Suppressor macrophage (primary cell): ENCODE measurements at regions not wholly inside any gene's neighbourhood (a gene's known extent, or its start where the extent isn't known, plus 50 kb on each side); places are given as distances from the start of the nearest gene placed in this dataset.
A peak's percentile ranks its signal among the peaks of the same experiment; 100 is the strongest.
"Not testable (repeated sequence)": the region's sequence is repeated elsewhere in the genome, so short reads cannot be mapped to it uniquely, and the experiment has no call there.

Experiments
- DNase-seq, 4 experiments: peaks; one replicate each; pipeline ENCODE4 v3.0.0-alpha.2; 2020 to 2022

GRCh38 chr1:220475608-220476007, 52.3 kb upstream of the MARK1 start:
- DNase-seq: not testable (repeated sequence)

DNA sequence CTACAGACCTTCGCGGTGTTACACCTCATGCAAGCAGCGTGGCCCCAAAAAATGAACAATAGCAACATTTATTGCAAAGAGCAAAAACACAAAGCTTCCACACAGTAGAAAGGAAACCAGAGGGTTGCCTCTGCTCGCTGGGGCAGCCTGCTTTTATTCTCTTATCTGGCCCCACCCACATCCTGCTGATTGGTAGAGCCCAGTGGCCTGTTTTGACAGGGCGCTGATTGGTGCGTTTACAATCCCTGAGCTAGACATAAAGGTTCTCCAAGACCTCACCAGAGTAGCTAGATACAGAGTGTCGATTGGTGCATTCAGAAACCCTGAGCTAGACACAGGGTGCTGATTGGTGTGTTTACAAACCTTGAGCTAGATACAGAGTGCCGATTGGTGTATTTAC, 52.8 kb upstream of the MARK1 start:
- DNase-seq: not testable (repeated sequence)

- no peak for DNase-seq
These were observed 54.5 kb upstream of the MARK1 start for GRCh38 chr1:220473440-220473839.

DNA sequence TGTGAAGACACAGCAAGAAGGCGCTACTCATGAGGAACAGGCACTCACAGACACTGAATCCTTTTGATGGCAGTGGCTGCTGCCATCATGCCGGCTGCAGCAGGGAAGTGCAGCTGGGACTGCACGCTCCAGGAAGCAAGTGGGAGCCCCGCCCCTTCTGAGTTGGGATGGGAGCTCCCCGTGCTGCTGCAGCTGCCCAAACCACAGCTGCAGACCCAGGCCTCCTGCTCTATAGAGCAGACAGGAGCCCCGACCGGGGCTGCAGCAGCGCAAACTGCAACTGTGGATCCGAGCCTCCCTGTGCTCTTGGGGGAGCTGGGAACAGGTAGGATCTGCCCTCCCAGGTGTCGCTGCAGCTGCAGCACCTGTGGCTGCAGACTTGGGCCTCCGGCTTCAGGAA, 65.2 kb upstream of the MARK1 start:
- no peak for DNase-seq

DNA sequence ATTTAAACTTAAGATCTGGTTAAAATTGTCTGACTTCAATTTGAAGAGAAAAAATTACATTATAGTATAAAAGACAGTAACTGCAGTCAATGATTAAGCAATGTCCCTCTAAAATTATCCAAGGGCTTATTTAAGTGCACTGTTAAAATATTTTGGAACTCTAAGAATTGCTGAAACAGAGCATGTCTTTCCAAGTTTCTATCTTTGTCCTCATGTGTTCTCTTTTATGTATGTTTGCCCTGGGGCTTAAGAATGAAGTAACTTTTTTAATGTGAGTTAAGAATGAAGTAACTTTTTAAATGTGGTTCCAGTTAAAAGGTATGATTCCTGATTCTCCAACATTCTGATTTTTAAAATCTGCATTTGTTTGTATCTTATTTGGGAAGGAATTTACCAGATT, 69.0 kb upstream of the MARK1 start:
- DNase-seq: no peak

- DNase-seq: no peak
These were observed 69.9 kb upstream of the MARK1 start for GRCh38 chr1:220457957-220458609.

GRCh38 chr1:220455559-220455958, 72.4 kb upstream of the MARK1 start:
- DNase-seq: no peak

DNA sequence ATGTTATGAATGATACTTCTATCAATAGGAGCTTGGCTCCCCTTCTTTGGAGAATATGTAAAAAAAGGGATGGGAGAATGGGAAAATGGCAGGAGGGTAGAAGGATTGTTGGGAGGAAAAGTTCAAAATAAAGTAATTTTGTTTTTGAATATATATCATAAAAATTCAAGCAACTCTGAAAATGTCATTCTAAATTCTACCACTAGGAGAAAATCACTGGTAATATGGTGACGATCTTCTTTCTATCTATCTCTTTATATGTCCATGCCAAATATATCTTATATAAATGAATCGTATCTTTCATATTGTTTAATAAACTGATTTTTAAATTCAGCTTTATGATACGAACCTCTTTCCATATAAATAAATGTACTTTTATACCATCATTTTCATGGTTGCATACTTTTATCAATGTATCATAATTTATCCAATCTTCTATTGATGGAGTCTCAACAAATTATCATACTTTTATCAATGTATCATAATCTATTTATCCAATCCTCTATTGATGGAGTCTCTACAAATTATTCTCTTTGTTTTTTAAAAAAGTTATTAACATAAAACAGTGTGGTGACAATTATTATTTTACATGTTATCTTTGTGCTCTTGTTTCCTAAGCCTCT, 73.7 kb upstream of the MARK1 start:
- DNase-seq: no peak

GRCh38 chr1:220453371-220453770, 74.6 kb upstream of the MARK1 start:
- DNase-seq: no peak

DNA sequence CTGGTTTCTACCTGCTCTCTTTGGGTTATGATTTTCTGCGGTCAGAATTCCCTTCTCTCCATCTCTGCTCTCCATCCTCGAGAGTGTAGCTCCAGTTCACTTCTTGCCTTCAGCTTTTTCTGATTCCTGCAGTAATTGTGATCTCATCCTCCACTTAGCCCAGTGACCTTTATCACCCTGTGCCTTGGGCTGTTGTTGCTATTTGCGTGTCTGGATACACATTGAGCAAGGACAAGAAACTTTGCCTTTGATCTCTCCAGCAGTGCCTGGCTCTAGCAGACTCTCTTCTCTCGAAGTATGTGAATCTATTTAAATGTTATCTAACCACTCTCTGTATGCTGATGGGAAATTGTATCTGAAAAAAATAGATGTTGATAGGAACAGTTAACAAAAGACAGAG, 76.4 kb upstream of the MARK1 start:
- DNase-seq: no peak

- DNase-seq: no peak
These were observed 77.0 kb upstream of the MARK1 start for GRCh38 chr1:220450927-220451326.

DNA sequence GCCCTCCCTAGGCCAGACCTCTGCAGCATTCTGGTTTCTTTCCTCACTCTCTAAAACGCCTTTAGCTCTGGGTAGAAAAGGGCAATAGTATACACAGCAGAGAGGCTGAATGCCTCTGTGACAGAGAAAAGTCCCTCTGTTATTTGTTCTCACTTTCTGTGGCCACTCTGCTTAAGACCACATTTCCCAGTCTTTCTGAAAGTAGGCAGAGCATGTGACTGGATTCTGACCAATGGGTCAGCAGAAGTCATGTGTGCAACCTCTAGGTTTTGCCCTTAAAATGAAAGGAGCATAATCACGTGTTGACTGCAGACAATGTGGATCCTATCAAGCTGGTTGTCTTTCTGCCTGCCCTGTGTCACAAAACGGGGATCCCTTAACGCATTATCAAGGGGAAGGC, 79.7 kb upstream of the MARK1 start:
- DNase-seq: no peak

- DNase-seq: not testable (repeated sequence)
These were observed 83.3 kb upstream of the MARK1 start for GRCh38 chr1:220444586-220444985.

GRCh38 chr1:220441211-220441610, 86.7 kb upstream of the MARK1 start:
- no peak for DNase-seq

- DNase-seq: no peak
These were observed 89.2 kb upstream of the MARK1 start for GRCh38 chr1:220438741-220439140.

DNA sequence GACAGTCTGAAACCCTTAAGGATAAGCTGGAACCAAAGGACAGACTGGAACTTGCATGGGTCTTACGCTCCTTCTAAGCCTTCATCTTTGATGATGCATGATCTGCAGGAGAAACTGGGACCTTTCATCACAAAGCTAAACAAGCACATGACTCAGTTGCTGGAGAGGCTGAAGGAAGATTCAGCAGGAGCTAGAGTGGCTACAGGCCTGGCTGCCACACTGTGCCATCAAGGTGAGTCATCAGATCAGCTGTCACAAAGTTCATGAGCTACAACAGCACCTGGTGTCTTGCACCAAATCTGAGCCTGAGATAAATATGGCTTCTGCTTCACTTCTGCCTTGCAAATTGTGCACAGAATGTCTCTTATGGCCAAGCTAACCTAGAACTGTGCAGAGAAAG, 95.5 kb upstream of the MARK1 start:
- no peak for DNase-seq

- no peak for DNase-seq
These were observed 96.2 kb upstream of the MARK1 start for GRCh38 chr1:220431554-220432239.

DNA sequence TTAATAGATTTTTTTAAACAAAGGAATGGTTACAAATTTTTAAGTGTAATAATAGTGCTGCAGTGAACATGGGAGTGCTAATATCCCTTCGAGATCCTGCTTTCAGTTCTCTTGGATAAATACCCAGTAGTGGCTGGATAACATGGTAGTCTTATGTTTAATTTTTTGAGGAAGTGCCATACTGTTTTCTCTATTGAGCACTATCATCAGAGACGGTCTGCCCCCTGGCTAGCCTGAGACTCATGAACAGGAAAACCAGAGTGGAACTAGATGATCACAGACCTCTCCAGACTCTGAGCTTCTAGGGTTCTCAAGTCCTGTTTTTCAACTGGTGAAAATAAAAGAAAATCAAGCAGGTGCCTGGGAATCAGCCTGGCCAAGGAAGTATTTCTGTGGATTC, 97.3 kb upstream of the MARK1 start:
- DNase-seq: peak in 1 of 4 experiments; percentile 1

GRCh38 chr1:220430059-220430458, 97.9 kb upstream of the MARK1 start:
- no peak for DNase-seq

- no peak for DNase-seq
These were observed 100.9 kb upstream of the MARK1 start for GRCh38 chr1:220426989-220427388.

DNA sequence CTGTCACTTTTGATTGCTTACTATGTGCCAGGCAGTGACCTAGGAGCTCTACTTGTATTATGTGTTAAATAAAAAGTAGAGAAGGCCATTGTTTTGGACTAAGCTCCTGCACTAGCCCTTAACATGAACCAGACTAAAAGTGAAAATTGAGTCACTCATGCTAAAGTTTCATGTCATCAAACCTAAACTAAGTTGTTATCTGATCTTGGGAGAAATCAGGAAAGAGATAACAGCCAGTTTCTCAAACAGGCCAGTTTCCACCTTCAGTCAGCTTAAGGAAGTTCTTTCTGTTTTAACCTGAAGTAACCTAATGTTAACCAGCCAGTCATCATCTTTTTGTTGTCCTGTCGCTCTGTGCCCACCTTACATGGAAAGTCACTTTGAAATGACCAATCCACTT, 102.1 kb upstream of the MARK1 start:
- no peak for DNase-seq

- no peak for DNase-seq
These were observed 106.4 kb upstream of the MARK1 start for GRCh38 chr1:220421508-220421907.

- DNase-seq: no peak
These were observed 107.2 kb upstream of the MARK1 start for GRCh38 chr1:220420726-220421125.

DNA sequence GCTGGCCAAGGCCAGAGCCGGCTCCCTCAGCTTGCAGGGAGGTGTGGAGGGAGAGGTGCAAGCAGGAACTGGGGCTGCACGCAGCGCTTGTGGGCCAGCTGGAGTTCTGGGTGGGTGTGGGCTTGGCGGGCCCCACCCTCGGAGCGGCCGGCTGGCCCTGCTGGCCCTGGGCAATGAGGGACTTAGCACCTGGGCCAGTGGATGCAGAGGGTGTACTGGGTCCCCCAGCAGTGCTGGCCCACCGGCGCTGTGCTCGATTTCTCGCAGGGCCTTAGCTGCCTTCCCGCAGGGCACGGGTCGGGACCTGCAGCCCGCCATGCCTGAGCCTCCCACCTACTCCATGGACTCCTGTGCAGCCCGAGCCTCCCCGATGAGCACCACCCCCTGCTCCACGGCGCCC, 115.6 kb upstream of the MARK1 start:
- DNase-seq: not testable (repeated sequence)
